ENCODE measurements at regions not wholly inside any gene's neighbourhood (a gene's known extent, or its start where the extent isn't known, plus 50 kb on each side); places are given as distances from the start of the nearest gene placed in this dataset.

GRCh38 chr3:156763931-156764720 is 62.0 kb upstream of the LEKR1 start:
- H3K27me3 Mint-ChIP-seq (ENCODE audit: low read depth), result no peaks in the 10 kb centered on the region
- DNase-seq (ENCODE audit: low spot score), result no peak

GRCh38 chr3:156764751-156765150 is 61.4 kb upstream of the LEKR1 start:
- Mint-ChIP-seq H3K27me3 (ENCODE audit: low read depth) (no peaks in the 10 kb centered on the region), H3K27ac (ENCODE audit: unreplicated experiment) (peak overlapping the region; percentile 88), H3K9me3 (ENCODE audit: low read depth) (no peaks in the 10 kb centered on the region), H3K36me3 (ENCODE audit: low read depth) (no peaks in the 10 kb centered on the region), H3K4me3 (ENCODE audit: unreplicated experiment) (no peak overlapping the region), H3K4me1 (ENCODE audit: low read depth) (peaks cover 76% of the 10 kb centered on the region)
- TF ChIP-seq, protein P1, sequence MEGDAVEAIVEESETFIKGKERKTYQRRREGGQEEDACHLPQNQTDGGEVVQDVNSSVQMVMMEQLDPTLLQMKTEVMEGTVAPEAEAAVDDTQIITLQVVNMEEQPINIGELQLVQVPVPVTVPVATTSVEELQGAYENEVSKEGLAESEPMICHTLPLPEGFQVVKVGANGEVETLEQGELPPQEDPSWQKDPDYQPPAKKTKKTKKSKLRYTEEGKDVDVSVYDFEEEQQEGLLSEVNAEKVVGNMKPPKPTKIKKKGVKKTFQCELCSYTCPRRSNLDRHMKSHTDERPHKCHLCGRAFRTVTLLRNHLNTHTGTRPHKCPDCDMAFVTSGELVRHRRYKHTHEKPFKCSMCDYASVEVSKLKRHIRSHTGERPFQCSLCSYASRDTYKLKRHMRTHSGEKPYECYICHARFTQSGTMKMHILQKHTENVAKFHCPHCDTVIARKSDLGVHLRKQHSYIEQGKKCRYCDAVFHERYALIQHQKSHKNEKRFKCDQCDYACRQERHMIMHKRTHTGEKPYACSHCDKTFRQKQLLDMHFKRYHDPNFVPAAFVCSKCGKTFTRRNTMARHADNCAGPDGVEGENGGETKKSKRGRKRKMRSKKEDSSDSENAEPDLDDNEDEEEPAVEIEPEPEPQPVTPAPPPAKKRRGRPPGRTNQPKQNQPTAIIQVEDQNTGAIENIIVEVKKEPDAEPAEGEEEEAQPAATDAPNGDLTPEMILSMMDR (IDR thresholded peaks at IDR 0.05), result no peak
- no peak for DNase-seq (ENCODE audit: low spot score)

More at GRCh38 chr3:156763931-156764720, 62.0 kb upstream of the LEKR1 start:
- Mint-ChIP-seq H3K4me1 (ENCODE audit: low read depth) (peaks cover 70% of the 10 kb centered on the region), H3K9me3 (ENCODE audit: low read depth) (no peaks in the 10 kb centered on the region), H3K27ac (ENCODE audit: unreplicated experiment) (peak overlapping the region; percentile 88), H3K36me3 (ENCODE audit: low read depth) (no peaks in the 10 kb centered on the region), H3K4me3 (ENCODE audit: unreplicated experiment) (no peak overlapping the region)
- TF ChIP-seq, protein P1 (IDR thresholded peaks at IDR 0.05), result no peak

DNA sequence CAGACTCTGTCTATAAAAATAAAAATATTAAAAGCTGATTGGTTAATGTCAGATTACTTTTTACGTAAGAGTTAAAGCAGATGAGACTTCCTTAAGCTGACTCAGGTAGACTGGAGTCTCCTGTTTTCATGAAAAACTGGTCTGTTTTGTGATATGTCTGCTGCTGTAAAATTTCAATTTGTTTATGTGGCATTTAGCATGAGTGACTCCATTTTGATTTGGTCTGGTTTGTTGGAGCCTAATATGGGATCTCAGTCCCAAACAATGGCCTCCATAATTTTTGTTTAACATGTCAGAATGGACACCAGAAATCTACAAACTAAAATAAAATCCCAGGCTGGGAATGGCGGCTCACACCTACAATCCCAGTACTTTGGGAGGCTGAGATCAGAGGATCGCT is 57.8 kb upstream of the LEKR1 start:
- peaks cover 72% of the 10 kb centered on the region for H3K4me1 Mint-ChIP-seq (ENCODE audit: low read depth)
- no peak for DNase-seq (ENCODE audit: low spot score)
- H3K36me3 Mint-ChIP-seq (ENCODE audit: low read depth), result no peaks in the 10 kb centered on the region
- no peak overlapping the region for H3K4me3 Mint-ChIP-seq (ENCODE audit: unreplicated experiment)
- H3K27ac Mint-ChIP-seq (ENCODE audit: unreplicated experiment), result no peak overlapping the region
- no peaks in the 10 kb centered on the region for H3K9me3 Mint-ChIP-seq (ENCODE audit: low read depth)
- TF ChIP-seq, protein P1 (IDR thresholded peaks at IDR 0.05), result no peak
- no peaks in the 10 kb centered on the region for H3K27me3 Mint-ChIP-seq (ENCODE audit: low read depth)

- Mint-ChIP-seq H3K36me3 (ENCODE audit: low read depth) (no peaks in the 10 kb centered on the region), H3K4me3 (ENCODE audit: unreplicated experiment) (no peak overlapping the region), H3K9me3 (ENCODE audit: low read depth) (no peaks in the 10 kb centered on the region), H3K27me3 (ENCODE audit: low read depth) (no peaks in the 10 kb centered on the region), H3K27ac (ENCODE audit: unreplicated experiment) (peak overlapping the region; percentile 80), H3K4me1 (ENCODE audit: low read depth) (peaks cover 69% of the 10 kb centered on the region)
- TF ChIP-seq, protein P1 (IDR thresholded peaks at IDR 0.05), result no peak
- no peak for DNase-seq (ENCODE audit: low spot score)
Observed at GRCh38 chr3:156769721-156770654, 56.2 kb upstream of the LEKR1 start.

- Mint-ChIP-seq H3K27me3 (ENCODE audit: low read depth) (no peaks in the 10 kb centered on the region), H3K4me3 (ENCODE audit: unreplicated experiment) (no peak overlapping the region), H3K9me3 (ENCODE audit: low read depth) (no peaks in the 10 kb centered on the region), H3K27ac (ENCODE audit: unreplicated experiment) (peak overlapping the region; percentile 46), H3K4me1 (ENCODE audit: low read depth) (peaks cover 60% of the 10 kb centered on the region), H3K36me3 (ENCODE audit: low read depth) (no peaks in the 10 kb centered on the region)
- no peak for DNase-seq (ENCODE audit: low spot score)
- TF ChIP-seq, protein P1 (IDR thresholded peaks at IDR 0.05), result no peak
Observed at GRCh38 chr3:156770699-156771414, 55.3 kb upstream of the LEKR1 start.

Measured in chondrocyte (in vitro differentiated cells).